ENCODE measurements at regions not wholly inside any gene's neighbourhood (a gene's known extent, or its start where the extent isn't known, plus 50 kb on each side); places are given as distances from the start of the nearest gene placed in this dataset.

DNA sequence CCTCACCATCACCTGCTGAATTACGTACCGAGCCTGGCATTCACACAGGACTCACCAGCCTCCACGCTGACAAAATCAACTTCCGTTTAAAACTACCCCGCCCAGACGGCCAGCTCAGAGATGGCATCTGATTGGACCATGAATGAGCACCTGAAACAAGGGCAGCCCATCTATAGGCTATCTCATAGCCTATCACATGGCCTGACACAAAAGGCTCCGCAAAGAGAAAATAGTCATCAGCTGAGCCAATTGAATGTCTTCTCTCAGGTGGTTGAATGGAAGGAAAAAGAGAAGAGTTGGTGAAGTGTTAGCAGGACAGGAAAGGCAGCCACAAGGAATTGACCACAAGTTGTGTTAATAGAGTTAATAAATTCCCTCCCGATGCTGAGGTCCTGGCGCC, 50.6 kb upstream of the ZC3H12A start:
- TF ChIP-seq ZNF274 (IDR thresholded peaks at IDR 0.05; ENCODE audit: low read depth, low read length): no peak
- no peak for TF ChIP-seq SUZ12 (IDR thresholded peaks at IDR 0.05; ENCODE audit: extremely low read depth, insufficient read depth, insufficient read length)
